ENCODE measurements at regions not wholly inside any gene's neighbourhood (a gene's known extent, or its start where the extent isn't known, plus 50 kb on each side); places are given as distances from the start of the nearest gene placed in this dataset.

DNA sequence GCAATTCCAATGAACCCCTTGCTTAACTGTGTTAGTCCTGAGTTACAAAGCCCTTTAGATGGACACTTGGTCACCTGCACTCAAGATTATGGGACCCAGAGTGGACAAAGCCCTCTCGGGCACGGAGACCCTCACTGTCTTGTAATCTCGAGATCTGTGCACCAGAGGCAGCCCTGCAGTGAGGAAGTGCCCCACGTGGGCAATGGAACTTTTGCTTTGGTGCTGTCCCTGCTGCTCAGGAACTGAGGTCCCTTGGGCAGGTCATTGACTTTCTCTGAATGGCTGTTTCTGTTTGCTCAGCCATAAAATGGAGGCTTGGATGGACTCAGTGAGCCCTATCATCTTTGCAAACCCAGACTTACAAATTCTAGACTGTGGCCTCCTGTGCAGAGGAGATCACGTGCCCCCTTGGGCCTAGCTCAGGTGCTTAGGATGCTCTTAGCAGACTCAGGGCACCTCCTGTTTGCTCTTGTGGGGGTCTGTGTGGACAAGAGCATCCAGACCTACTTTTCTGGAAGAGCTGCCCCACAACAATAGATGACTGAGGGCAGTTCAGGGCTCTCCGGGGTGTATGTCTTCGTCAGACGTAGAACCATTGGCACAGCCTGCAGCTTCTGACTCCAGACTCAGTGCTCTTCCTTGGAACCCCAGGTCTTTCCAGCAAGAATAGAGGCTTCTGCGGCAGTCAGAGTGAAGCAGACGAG, 94.5 kb upstream of the HS6ST1 start:
- H3K36me3 ChIP-seq (ENCODE audit: control insufficient read depth, insufficient read depth, low read length), result no peaks in the 10 kb centered on the region
- intact Hi-C loops (cut with micrococcal nuclease), result loop anchor here (10.0 kb wide), 1 partner anchor 238 kb away; no protein-coding TSS in a partner anchor
- H3K9ac ChIP-seq (ENCODE audit: insufficient read depth in 1 of 2, low read depth in 2 of 2, low read length in 2 of 2), result no peak overlapping the region
- H3K9me1 ChIP-seq (ENCODE audit: control insufficient read depth, insufficient read depth, low read length), result peaks cover 3% of the 10 kb centered on the region
- ATAC-seq, result no peak
- H3K9me3 ChIP-seq (replicated peaks; ENCODE audit: control insufficient read depth, insufficient read depth, low read depth, low read length), result no peaks in the 10 kb centered on the region
- TF ChIP-seq KDM2B (CRISPR knock-in tag; IDR thresholded peaks at IDR 0.05), result no peak
- TF ChIP-seq USF2 (CRISPR knock-in tag; IDR thresholded peaks at IDR 0.05), result 0 out of 2 replicates have a peak, but pooled peaks have one; percentile 2
- H3K4me2 ChIP-seq (ENCODE audit: insufficient read depth, low read length), result no peak overlapping the region
- CTCF ChIA-PET (ENCODE audit: low intra/inter-chr PET ratio), result no interaction called here
- WGBS (ENCODE audit: insufficient coverage, low coverage, missing lambda C conversion rate), result 10% methylated on average over 10 of the region's 10 CpGs
- in situ Hi-C loops (cut with MboI), result no loop called here
- no peak overlapping the region for H2AFZ ChIP-seq (ENCODE audit: low read depth, low read length)
- POLR2A ChIA-PET, result interaction anchor here (0.7 to 1.5 kb wide), 2 partner anchors 9 to 467 kb away, joined by 3 to 9 read pairs; no protein-coding TSS in a partner anchor
- no peak overlapping the region for H3K4me3 ChIP-seq
- no peaks in the 10 kb centered on the region; the same call in 1 of the 2 replicates for H4K20me1 ChIP-seq (replicated peaks; ENCODE audit: control insufficient read depth, insufficient read depth, low read length)
- BruUV-seq (replicated peaks), result no TSS peak
- no peak for DNase-seq (ENCODE audit: extremely low read depth in 1 of 4, low spot score in 3 of 4)
- no peak for FAIRE-seq
- peaks cover 0 to 44% of the 10 kb centered on the region in 2 experiments; a peak in 4 of 5 replicates for H3K27me3 ChIP-seq (ENCODE audit: control insufficient read depth in 2 of 2, insufficient read depth in 2 of 2, low read length in 2 of 2)
- no peaks in the 10 kb centered on the region for H3K79me2 ChIP-seq (ENCODE audit: control insufficient read depth, insufficient read depth, low read length)
- no peak overlapping the region for H3K27ac ChIP-seq (ENCODE audit: extremely low read depth, low read depth, low read length)
- H3K4me1 ChIP-seq (replicated peaks in 1 of 2; ENCODE audit: control insufficient read depth in 2 of 2, insufficient read depth in 2 of 2, low read length in 2 of 2), result no peaks in the 10 kb centered on the region; a peak in 2 of 5 replicates
